ENCODE measurements at regions not wholly inside any gene's neighbourhood (a gene's known extent, or its start where the extent isn't known, plus 50 kb on each side); places are given as distances from the start of the nearest gene placed in this dataset.

GRCh38 chr4:19650903-19651864, 600.5 kb upstream of the SLIT2 start:
- DNase-seq (ENCODE audit: low read depth): no peak
- H3K4me3 ChIP-seq (ENCODE audit: low read length): no peak overlapping the region
- TF ChIP-seq CTCF (IDR thresholded peaks at IDR 0.05; ENCODE audit: insufficient read depth, low read depth, low read length, missing control alignments): no peak

GRCh38 chr4:19645589-19645988, 606.1 kb upstream of the SLIT2 start:
- H3K4me3 ChIP-seq (ENCODE audit: low read length): no peak overlapping the region
- no peak for DNase-seq (ENCODE audit: low read depth)
- no peak for TF ChIP-seq CTCF (IDR thresholded peaks at IDR 0.05; ENCODE audit: insufficient read depth, low read depth, low read length, missing control alignments)

GRCh38 chr4:19636451-19636850, 615.3 kb upstream of the SLIT2 start:
- no peak for DNase-seq (ENCODE audit: low read depth)

GRCh38 chr4:19631814-19632213, 619.9 kb upstream of the SLIT2 start:
- DNase-seq (ENCODE audit: low read depth): no peak
- H3K4me3 ChIP-seq (ENCODE audit: low read length): no peak overlapping the region
- TF ChIP-seq CTCF (IDR thresholded peaks at IDR 0.05; ENCODE audit: insufficient read depth, low read depth, low read length, missing control alignments): no peak

More at GRCh38 chr4:19636451-19636850, 615.3 kb upstream of the SLIT2 start:
- no peak for TF ChIP-seq CTCF (IDR thresholded peaks at IDR 0.05; ENCODE audit: insufficient read depth, low read depth, low read length, missing control alignments)
- no peak overlapping the region for H3K4me3 ChIP-seq (ENCODE audit: low read length)

- no peak for TF ChIP-seq CTCF (IDR thresholded peaks at IDR 0.05; ENCODE audit: insufficient read depth, low read depth, low read length, missing control alignments)
- no peak overlapping the region for H3K4me3 ChIP-seq (ENCODE audit: low read length)
- DNase-seq (ENCODE audit: low read depth): peak; percentile 44
These were observed 627.8 kb upstream of the SLIT2 start for GRCh38 chr4:19623866-19624265.

- TF ChIP-seq CTCF (IDR thresholded peaks at IDR 0.05; ENCODE audit: insufficient read depth, low read depth, low read length, missing control alignments): no peak
- no peak for DNase-seq (ENCODE audit: low read depth)
- no peak overlapping the region for H3K4me3 ChIP-seq (ENCODE audit: low read length)
These were observed 636.5 kb upstream of the SLIT2 start for GRCh38 chr4:19615086-19615689.
